GM23248 (cell line): ENCODE measurements at regions not wholly inside any gene's neighbourhood (a gene's known extent, or its start where the extent isn't known, plus 50 kb on each side); places are given as distances from the start of the nearest gene placed in this dataset.

ENCODE experiments used
- EZH2 ChIP-seq: fragments of 200-600 bp; sonication (generic); IDR thresholded peaks from 2 replicates; pipeline ENCODE4 v1.6.1; 2018; ENCODE audit warnings: antibody characterized with exemption, mild to moderate bottlenecking; ENCODE audit not compliant: insufficient read depth, poor library complexity, severe bottlenecking
- EZH2phosphoT487 ChIP-seq: fragments of 200-600 bp; sonication (generic); IDR thresholded peaks from 2 replicates; pipeline ENCODE4 v1.6.1; 2018; ENCODE audit warnings: antibody characterized with exemption, moderate library complexity, mild to moderate bottlenecking, low read depth; ENCODE audit not compliant: insufficient read depth

DNA sequence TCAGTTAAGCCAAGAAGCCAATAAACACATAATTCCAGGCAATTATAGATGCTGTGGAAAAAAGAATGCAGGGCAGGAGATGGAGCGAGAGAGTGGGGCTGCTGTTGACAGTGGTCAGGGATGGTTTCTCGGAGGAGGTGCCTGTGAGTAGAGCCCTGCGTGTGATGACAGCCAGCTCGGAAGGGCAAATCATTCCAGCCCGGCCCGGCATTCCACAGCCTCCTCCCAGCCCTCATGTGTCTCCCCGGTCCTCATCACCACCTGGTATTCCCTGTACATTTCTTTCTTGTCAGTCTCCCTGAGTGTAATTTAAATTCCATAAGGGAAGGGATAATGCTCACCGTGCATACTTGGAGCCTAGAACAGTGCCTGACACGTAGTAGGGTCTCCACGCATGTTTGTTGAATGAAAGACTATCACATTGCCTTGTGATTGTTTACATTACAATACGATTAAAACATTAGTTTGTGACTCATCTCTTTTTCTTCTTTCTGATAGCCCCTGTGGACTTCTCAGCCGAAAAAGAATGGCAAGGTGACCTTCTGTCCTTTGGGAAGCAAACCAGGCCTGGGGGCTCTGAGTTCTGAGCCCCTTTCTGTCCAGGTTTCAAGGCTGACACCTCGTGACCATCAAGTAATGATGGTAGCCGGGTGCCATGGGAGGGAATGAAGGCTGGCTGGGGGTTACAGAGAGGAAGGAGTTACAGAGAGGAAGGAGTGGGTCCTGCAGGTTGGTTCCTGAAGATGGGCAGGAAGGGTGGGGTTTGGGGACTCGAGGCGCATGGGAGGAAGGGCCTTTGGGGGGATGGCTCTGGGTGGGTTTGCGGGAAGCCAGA, 379.5 kb upstream of the SULF2 start:
- TF ChIP-seq EZH2phosphoT487 (no peak), EZH2 (no peak)
